NCI-H1105 treated with DMSO at 0.1 percent for 48 hours (cell line): ENCODE measurements at regions not wholly inside any gene's neighbourhood (a gene's known extent, or its start where the extent isn't known, plus 50 kb on each side); places are given as distances from the start of the nearest gene placed in this dataset.
"Not testable (repeated sequence)": the region's sequence is repeated elsewhere in the genome, so short reads cannot be mapped to it uniquely, and the experiment has no call there.

Source experiments
- DNase-seq: peaks from one replicate; lab custom pipeline; 2025; lab: John Stamatoyannopoulos, UW

DNA sequence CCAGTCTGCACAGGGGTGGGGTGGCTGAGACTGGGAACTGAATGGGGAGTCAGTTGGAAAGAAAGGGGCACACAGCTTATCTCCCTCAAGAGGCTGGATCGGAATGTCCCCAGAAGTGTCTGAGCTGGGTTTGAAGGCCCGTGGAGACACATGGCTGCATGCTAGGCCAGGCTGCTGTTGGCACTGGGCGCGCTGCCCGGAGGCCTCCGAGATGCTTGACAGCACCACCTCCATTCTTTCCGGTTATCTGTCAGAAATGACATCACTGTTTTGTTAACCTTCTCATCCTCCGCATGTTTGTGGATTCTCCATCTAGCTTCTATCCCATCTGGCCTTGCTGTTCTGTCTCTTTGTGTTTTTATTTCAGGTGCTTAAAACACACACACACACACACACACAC is 85.5 kb downstream of the APIP start:
- no peak for DNase-seq

DNA sequence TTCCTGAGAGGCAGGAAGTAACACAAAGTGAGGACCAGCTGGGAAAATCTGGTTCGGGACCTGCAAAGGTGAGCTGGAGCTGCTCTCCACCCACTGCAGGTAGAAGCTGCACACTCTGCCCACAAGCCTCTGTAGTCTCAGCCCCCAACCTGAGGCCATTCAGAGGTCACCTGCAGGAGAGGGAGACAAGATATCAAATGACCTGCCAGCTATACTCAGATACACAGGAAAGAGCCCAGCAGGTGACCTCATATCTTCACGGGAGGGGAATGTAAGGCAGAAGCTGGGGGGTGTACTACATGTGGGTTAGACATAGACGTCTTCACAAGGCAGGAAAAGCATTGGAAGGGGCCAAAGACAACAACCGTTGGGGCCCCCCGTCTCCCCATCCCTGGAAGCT is 86.1 kb downstream of the APIP start:
- no peak for DNase-seq

DNA sequence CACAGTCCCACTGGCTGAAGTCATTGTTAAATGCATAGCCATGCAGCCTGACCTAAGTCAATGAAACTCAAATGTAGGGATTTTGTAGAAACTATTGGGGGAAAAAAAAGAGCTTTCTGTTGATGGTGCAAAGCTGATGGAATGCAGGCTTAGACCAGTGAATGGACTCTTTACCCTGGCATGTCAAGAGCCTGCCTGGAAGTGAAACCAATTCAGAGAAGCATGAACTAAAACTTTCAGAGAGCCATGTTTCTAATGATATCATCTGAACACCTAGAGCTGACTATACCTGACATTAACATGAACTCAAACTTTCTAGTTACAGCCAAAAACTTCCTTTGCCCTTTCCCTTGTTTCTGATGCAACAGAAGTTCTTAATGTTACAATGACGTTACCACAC is 89.0 kb downstream of the APIP start:
- no peak for DNase-seq

DNA sequence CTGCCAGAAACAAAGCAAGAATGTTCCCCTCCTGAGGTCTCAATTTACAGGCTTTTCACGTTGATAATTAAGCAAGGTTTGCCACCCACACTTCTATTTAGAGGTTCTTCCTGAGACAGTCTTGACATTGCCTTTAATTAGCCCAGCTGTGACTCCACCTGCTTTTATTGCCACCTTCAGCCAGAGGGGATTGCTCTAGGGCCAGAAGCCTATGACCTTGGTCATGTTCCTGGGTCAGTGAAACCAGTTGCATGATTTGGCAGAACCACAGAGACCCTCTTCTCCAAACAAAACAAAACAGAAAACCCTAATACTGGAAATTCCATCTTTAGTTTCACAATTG is 89.8 kb downstream of the APIP start:
- DNase-seq = no peak

DNA sequence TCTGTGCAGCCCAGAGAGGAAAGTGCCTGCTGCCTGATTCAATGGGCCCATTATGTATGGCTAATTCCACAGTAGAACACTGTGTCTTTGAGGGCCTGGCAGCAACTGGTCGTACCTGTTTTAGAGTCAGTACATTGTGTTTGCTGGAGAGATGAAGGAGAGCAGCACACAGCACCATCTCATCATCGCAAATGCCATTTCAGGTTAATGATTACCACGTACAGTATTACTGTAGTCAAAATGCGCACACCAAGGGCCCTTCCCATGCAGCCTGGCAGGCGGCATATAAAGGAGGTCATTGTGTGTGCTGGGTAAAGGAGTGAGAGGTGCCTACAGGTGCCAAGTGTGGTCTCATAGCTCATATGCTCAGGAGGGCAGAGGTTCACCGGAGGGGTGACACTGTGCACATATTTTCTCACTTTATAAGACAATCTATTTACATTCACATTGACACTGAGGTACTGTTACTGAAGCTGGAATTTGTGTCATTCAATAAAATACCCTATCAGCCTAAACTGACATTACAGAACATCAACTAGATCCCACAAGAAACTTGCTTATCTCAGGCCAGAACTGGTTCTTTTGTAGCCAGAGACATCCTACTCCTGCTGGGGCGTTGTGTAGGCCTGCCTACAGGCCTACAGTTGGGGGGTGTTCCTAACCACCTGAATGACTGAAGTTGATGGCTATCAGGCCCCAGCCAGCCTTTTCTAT is 90.4 kb downstream of the APIP start:
- no peak for DNase-seq

DNA sequence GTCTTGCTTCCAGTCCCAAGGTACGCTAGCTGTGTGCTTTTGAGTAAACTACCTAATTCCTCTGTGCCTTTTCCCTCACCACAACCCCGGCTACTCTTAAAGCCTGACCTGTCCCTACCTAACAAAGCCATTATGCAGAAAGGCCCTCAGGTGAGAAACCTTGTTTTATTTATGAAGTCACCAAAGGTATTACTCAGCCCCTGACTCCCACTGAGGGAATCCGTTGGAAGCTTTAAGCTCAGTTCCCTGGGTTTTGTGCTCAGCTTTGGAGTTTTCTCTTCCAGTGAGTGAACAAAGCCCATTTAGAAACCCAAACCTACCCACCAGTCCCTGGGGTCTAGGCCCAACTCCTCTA is 90.9 kb downstream of the APIP start:
- DNase-seq = no peak

DNA sequence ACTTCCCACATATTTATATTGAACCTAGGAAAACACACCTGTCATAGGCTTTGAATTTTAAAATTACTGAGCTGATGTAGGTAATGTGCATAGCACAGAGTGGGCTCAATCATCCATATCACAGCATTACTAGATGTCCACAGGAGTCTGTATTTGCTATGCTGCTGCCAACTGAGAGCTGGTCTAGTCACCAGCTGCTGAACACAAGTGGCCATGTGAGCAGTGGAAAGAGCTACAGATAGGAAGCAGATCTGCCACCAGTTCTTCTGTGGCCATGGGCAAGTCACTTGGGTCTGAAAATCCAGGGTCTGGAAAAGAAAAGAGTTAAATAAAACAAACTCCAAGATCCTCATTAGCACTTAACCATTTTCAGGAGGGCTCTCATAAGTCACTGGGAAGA is 91.8 kb downstream of the APIP start:
- no peak for DNase-seq

DNA sequence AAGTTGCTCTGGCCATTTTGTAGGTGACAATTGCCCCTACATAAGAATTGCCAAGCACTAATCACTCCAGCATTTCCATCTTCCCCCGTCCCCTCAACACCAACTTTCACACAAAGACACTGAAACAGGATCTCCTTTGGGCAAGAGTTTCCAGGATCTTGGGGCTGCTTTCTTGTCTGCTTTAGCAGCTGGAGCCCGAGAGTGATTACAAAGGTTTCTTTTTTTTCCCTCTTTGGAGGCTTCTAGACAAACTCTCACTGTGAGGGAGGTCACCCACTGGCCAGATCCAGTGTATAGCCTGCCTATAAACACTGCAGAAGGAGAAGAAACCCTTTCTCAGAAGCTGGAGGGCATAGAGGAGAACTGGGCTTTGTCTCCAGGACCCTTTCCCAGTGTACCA is 92.5 kb downstream of the APIP start:
- DNase-seq = no peak

DNA sequence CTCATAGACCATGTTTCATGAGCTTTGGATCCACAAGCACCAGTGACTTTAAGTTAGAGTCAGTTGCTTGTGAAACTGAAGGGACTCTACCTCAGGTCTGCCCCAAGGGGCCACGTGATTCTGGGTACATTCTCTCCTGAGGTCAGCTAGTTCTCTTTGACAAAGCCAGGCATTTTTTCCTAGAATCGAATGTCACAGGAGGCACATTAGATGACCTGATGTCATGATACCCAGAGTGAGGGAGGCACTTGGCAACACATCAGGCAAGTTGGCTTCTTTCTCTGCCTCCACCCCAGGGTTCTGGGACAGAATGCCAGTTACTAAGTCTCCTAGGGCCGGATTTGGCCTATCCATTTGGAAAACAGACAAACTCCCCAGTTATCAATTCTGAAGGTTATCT is 93.0 kb downstream of the APIP start:
- no peak for DNase-seq

DNA sequence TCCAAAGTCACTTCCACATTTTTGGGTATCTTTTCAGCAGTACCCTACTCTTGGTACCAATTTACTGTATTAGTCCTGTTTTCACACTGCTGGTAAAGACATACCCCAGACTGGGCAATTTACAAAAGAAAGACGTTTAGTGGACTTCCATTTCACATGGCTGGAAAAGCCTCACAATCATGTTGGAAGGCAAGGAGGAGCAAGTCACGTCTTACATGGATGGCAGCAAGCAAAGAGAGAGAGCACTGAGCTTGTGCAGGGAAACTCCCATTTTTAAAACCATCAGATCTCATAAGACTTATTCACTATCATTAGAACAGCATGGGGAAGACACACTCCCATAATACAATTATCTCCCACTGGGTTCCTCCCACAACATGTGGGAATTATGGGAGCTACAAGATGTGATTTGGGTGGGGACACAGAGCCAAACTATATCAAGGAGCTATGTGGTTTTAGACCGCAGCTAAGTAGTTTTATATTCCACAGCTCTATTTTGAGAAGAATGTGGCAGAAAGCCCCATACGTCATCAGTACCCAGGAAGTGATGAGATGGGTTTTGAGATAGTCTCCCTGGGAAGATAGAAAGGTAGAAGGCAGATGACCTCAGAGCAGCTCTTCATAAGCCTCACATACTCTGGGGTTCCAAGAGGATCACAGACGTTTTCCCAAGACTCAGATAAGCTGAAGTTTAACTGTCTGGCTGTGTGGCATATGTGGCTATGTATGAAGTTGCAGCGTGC is 96.3 kb downstream of the APIP start:
- DNase-seq = no peak

DNA sequence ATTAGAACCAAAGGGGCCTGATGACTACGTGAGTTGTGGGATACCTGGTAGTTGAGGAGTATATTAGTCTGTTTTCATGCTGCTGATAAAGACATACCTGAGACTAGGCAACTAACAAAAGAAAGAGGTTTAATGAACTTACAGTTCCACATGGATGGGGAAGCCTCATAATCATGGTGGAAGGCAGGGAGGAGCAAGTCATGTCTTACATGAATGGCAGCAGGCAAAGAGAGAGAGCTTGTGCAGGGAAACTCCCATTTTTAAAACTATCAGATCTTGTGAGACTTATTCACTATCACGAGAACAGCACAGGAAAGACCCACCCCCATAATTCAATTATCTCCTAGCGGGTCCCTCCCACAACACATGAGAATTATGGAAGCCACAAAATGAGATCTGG is 98.4 kb downstream of the APIP start:
- not testable (repeated sequence) for DNase-seq

DNA sequence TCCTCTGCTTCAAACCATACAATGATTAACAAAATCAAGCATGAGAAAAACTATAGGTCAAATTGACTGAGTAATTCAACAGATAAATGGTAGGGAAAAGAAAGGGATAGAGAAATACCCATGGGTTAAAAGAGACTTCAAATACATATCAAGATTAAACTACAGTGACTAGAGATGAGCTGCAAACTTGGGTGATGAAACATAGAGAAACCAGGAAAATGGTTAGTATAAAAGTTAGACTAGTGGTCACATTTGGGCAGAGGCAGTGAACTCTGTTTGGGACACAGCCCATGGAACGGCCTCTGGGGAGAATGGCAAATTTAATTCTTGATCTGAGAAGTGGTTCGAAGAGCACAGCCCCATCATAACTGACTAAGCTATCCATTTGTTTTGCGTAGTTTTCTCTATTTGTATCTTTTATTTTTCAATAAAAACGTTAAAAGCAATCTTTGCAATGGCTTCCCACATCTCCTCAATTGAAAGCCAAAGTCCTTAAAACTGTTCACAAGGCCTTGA is 99.4 kb downstream of the APIP start:
- DNase-seq = no peak

DNA sequence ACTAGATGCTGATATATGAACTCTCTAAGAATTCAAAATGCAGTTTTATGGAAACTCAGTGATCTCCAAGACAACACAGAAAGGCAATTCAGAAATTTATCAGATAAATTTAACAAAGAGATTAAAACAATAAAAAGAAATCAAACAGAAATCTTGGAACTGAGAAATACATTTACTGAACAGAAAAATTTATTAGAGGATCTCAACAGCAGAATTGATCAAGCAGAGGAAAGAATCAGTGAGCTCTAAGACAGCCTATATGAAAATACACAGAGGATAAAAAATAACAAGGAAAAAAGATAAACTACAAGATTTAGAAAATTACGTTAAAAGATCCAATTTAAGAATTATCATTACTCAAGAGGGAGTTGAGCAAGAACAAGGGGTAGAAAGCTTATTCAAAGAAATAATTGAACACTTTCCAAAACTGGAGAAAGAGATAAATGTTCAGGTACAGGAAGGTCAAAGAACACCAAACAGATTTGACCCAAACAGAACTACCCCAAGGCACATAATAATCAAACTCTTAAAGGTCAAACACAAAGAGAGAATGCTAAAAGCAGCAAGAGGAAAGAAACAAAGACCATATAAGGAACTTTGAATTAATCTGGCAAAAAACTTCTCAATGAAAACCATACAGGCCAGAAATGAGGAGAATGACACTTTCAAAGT is 103.1 kb downstream of the APIP start:
- no peak for DNase-seq

DNA sequence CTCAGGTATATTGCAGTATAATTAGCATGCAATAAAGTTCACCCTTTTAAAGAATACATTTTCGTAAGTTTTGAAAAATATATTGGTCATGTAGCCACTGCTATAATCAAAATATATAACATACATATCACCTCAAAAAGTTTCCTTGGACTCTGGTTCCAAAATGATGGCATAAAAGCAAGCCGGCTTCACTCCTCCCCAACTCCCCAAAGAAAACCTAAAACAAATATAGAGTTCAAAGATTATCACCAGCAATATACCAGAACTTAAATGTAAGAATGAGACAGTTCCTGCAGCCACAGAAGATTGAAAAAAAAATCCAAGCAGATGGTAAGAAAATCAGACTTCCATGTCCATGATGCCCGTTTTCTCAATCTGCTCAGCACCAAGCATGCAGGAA is 104.3 kb downstream of the APIP start:
- DNase-seq = no peak

DNA sequence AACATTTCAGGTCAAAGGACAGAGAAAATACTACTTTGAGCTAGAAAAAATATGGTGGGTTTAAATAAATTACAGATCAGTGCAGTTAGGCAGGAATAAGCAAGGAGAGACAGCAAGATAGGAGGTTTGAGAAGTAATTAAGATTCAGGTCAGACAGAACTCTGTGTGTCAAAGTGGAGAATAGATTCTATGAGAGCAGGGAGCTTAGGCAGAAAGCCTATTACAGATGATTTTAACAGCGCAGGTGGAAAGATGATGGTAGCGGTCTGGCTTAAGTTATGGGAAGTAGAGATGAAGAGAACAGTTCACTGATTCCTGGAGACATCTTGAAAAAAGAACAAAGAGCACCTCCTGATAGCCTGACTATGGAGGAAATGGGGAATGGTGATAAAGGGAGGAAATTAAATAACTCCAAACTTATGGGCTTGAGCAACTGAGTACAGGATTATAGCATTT is 106.0 kb downstream of the APIP start:
- DNase-seq = no peak

DNA sequence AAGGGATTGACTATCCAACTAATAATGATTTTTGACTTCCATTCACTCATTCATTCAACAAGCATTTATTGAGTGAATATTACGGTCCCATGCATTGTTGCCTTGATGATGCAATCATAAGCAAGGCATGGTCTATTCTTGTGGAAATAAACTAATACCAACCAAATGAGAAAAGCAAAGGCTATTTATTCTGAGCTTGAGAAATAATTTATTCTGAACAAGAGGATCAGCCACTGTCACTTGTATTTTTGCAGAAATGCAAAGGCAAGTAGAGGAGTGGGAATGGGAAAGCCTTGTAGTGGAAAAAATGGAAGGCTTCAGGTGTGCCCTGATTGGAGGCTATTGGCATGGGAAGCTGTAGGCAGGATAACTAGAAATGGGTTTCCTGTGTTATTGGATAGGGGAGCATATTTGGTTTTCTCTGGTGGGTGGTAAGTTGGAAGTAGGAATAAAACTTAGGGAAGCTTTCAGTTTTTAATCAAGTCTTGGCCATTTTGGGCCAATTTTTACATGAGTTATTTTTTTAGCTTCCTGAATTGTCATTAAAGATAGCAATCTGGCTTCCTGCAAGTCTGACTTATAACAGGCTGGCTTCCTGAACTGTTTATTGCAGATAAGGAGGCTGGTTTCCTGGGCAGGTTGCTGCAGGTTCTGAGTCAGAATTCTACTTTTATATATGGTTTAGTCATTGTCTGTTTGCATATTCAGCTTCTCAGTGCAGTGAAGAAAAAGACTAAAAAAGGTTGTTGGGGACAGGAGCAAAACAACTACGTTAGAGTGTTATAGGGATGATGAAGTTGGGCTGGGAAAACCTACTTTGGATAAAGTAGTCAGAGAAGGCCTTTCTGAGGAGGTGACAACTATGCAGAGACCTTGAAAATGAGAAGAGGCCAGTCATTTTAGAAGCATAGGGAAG is 106.7 kb downstream of the APIP start:
- DNase-seq = no peak

DNA sequence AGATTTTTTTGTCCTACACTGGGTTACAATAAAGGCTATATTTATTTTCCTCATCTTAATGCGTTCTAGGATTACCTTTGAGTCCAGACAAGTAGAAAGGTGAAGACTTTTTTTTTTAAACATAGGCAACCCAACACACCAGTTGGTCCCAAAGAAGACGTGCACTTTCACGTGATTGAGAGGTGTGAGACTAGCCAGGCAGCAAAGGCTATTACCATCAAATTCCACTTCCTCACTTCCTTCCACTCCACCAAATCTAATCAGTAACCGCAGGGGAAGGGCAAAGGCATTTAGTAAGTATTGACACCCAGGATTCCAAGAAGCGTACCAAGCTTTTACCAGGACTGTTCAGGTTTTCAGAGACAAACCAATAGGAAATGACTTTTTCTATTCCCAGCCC is 109.3 kb downstream of the APIP start:
- no peak for DNase-seq

DNA sequence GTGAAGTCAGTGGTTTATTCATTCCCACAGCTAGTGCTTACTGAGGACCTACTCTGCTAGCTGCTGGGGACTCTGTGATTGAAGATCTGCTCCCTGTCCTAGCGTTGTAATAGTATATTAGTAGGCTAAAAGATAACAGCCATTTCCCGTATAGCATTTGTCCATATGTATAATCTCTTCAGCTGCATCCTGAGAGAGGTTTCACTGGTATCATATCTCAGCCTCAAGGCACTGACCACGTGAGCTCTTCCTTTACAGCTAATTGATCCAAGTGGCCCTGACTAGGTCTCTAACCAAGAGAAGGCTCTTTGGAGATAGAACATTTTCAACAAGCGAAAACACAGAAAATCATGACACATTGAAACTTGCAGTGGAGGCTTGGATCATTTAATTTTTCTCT is 110.2 kb downstream of the APIP start:
- DNase-seq = no peak

DNA sequence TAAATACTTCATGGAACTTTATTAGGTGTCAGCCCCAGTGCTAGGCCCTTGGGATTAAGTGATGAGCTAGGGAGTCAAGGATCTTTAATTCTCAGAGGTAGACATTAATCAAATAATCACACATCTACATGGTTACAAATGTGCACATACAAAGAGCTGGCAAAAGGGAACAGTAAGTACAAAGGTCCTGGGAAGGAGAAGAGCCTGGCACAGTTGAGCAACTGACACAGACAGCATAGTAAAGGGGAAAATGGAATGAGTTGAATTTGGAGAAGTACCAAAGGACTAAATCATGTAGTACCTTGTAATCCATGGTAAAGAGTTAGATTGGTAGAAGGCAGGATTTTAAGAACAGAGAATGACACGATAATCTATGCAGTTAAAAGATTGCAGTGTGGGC is 116.3 kb downstream of the APIP start:
- DNase-seq = no peak

DNA sequence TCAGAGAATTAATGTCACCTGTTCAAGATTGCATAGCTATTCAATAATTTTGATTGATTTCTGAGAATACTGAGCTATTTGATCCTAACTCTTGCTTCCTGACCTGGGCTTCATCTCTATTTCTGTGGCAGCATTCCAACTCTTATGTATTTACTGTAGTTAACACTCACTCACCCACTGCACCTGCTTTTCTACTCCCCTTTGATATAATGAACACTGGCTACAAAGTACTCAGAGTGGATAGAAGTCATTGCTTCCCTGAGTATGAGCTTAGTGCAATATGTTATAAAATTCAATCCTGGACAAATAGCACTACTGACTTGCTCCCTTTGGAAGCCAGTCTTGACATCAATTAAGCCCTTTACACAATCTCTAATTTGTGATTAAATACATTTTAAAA is 117.2 kb downstream of the APIP start:
- peak; percentile 72 for DNase-seq

DNA sequence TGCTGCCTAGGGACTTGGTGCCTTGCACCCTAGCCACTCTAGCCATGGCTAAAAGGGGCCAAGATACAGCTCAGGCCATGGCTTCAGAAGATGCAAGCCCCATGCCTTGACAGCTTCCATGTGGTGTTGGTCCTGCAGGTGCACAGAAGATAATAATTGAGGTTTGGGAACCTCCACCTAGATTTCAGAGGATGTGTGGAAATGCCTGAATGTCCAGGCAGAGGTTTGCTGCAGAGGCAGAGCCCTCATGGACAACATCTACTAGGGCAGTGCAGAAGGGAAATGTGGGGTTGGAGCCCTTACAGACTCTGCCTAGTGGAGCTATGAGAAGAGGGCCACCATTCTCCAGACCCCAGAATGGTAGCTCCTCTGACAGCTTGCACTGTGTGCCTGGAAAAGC is 118.7 kb downstream of the APIP start:
- not testable (repeated sequence) for DNase-seq

DNA sequence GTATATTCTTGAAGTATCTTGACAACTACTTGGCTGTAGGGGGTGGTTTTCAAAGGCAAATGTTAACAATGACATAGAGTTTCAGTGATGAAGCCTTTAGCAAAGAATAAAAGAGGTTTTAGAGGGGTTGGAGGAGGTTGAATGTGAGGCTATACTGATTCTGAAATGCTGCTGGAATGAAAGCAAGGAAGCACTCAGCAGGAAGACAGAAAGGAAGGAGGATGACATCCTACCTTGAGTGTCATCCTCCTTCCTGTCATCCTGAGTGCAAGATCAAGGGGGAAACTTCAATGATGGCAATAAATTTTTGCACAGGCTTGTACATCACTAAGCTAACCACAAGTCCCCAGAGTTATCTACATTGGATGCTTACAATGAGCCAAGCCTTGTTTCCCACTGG is 120.5 kb downstream of the APIP start:
- DNase-seq = no peak
